Mesendoderm (in vitro differentiated cells): ENCODE measurements at regions not wholly inside any gene's neighbourhood (a gene's known extent, or its start where the extent isn't known, plus 50 kb on each side); places are given as distances from the start of the nearest gene placed in this dataset.

Source experiments
- DNase-seq: peaks from one replicate; pipeline ENCODE4 v3.0.0; 2013
- H2AK5ac ChIP-seq: 2 replicates; pipeline ENCODE4 v1.6.1; 2013; ENCODE audit warnings: low read length, inconsistent platforms
- H2BK120ac ChIP-seq: 2 replicates; pipeline ENCODE4 v1.6.1; 2013; ENCODE audit warnings: low read depth, mild to moderate bottlenecking, low read length, moderate library complexity, mixed read lengths
- H2BK15ac ChIP-seq: replicated peaks from 2 replicates; pipeline ENCODE4 v1.6.1; 2013; ENCODE audit warnings: low read depth, mild to moderate bottlenecking, moderate library complexity
- H2BK5ac ChIP-seq: 2 replicates; pipeline ENCODE4 v1.6.1; 2013; ENCODE audit warnings: low read length, inconsistent platforms
- H3K18ac ChIP-seq: 2 replicates; pipeline ENCODE4 v1.6.1; 2013; ENCODE audit warnings: mild to moderate bottlenecking, low read length, mixed read lengths
- H3K23ac ChIP-seq: one replicate; pipeline ENCODE4 v1.6.1; 2013; ENCODE audit warnings: low read length
- H3K27ac ChIP-seq: 2 replicates; pipeline ENCODE4 v1.5.1; 2013; ENCODE audit warnings: low read depth, mild to moderate bottlenecking, inconsistent platforms, low read length, moderate library complexity
- H3K27me3 ChIP-seq: 2 replicates; pipeline ENCODE4 v1.6.1; 2013; ENCODE audit warnings: low read length, control low read depth, mild to moderate bottlenecking, inconsistent platforms; ENCODE audit not compliant: insufficient read depth, poor library complexity
- H3K36me3 ChIP-seq: 2 replicates; pipeline ENCODE4 v1.6.1; 2013; ENCODE audit warnings: low read length, inconsistent platforms; ENCODE audit not compliant: control insufficient read depth, insufficient read depth
- H3K4ac ChIP-seq: one replicate; pipeline ENCODE4 v1.6.1; 2013; ENCODE audit warnings: low read depth, mild to moderate bottlenecking, low read length, moderate library complexity
- H3K4me1 ChIP-seq: 2 replicates; pipeline ENCODE4 v1.6.1; 2013; ENCODE audit warnings: low read depth, low read length, inconsistent platforms; ENCODE audit not compliant: control insufficient read depth
- H3K4me2 ChIP-seq: 2 replicates; pipeline ENCODE4 v1.6.1; 2013; ENCODE audit warnings: low read length
- H3K4me3 ChIP-seq: 2 replicates; pipeline ENCODE4 v1.5.1; 2013; ENCODE audit warnings: mild to moderate bottlenecking, low read length
- H3K56ac ChIP-seq: one replicate; pipeline ENCODE4 v1.6.1; 2013; ENCODE audit warnings: low read length
- H3K79me1 ChIP-seq: 2 replicates; pipeline ENCODE4 v1.6.1; 2013; ENCODE audit warnings: low read length, inconsistent platforms
- H3K79me2 ChIP-seq: 2 replicates; pipeline ENCODE4 v1.6.1; 2013; ENCODE audit warnings: mild to moderate bottlenecking, low read length; ENCODE audit not compliant: control insufficient read depth, insufficient read depth
- H3K9ac ChIP-seq: 2 replicates; pipeline ENCODE4 v1.6.1; 2013; ENCODE audit warnings: low read length, inconsistent platforms
- H4K5ac ChIP-seq: one replicate; pipeline ENCODE4 v1.6.1; 2013; ENCODE audit warnings: low read length
- H4K8ac ChIP-seq: one replicate; pipeline ENCODE4 v1.6.1; 2013; ENCODE audit warnings: low read depth, mild to moderate bottlenecking, control low read depth, low read length, moderate library complexity
- WGBS: extraction: QIAGEN DNeasy Blood & Tissue Kit; methylation state at CpG from one replicate; pipeline ENCODE4 v1.1.7; 2013; ENCODE audit warnings: low lambda C conversion rate, missing lambda C conversion rate; ENCODE audit not compliant: insufficient coverage; ENCODE audit errors: extremely low coverage; 5-methylcytosine and 5-hydroxymethylcytosine counted together

DNA sequence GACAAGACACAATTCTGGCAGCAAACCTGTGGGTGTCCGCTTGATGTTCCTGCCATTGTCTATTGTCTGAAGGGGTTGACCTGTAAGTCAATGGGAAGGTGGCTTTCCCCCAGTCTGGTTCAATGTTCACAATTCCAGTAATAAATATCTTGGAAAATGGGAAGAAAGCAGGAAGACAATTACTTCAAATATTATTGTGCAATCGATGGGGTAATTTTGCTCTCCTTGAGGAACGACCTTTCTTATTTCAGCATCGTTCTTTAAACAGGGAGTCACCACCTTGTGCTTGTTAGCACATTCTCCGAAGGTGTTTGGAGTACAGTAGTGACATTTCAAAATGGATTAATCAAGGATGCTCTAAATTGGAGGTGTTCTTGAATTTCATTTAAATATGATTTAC, 136.9 kb downstream of the BTBD3 start:
- Histone ChIP-seq H2BK120ac (no peak overlapping the region), H4K5ac (no peak overlapping the region), H3K4ac (no peak overlapping the region), H3K9ac (no peak overlapping the region), H3K79me2 (no peaks in the 10 kb centered on the region), H3K18ac (no peak overlapping the region), H3K4me2 (no peak overlapping the region), H2AK5ac (no peak overlapping the region), H3K4me1 (no peaks in the 10 kb centered on the region), H3K79me1 (no peaks in the 10 kb centered on the region), H3K36me3 (no peaks in the 10 kb centered on the region), H3K27ac (no peak overlapping the region), H3K27me3 (no peaks in the 10 kb centered on the region), H4K8ac (no peak overlapping the region), H3K23ac (no peak overlapping the region), H3K56ac (no peak overlapping the region), H2BK15ac (peak overlapping the region; percentile 37), H3K4me3 (no peak overlapping the region), H2BK5ac (no peak overlapping the region)
- DNase-seq, result no peak
- no CpG with 5 or more reads among the region's 5 CpGs for WGBS

DNA sequence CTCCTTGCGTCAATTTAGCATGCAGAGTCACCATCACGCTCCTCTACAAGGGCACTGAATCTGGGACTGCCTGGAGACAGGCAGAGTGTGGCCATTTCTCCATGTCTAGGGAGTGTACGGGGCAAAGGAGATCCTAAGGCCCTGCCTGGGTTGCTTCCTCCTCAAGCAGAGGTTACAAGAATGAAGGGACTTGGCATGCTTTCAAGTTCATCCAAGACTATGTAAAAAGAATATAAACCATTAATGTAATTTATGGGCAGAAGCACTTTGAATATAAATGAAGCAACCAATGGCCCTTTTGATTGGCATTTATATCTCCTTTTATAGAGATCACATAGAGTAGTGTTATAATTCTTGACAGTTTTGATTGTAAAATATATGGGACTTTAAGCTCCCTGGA, 137.5 kb downstream of the BTBD3 start:
- Histone ChIP-seq H3K27ac (no peak overlapping the region), H3K4me3 (no peak overlapping the region), H3K56ac (no peak overlapping the region), H3K4me2 (no peak overlapping the region), H3K4me1 (no peaks in the 10 kb centered on the region), H3K79me2 (no peaks in the 10 kb centered on the region), H4K8ac (no peak overlapping the region), H3K4ac (no peak overlapping the region), H3K79me1 (no peaks in the 10 kb centered on the region), H3K27me3 (no peaks in the 10 kb centered on the region), H3K23ac (no peak overlapping the region), H3K9ac (no peak overlapping the region), H2AK5ac (no peak overlapping the region), H4K5ac (no peak overlapping the region), H3K36me3 (no peaks in the 10 kb centered on the region), H3K18ac (no peak overlapping the region), H2BK120ac (no peak overlapping the region), H2BK15ac (no peak overlapping the region), H2BK5ac (no peak overlapping the region)
- WGBS, result no CpG with 5 or more reads among the region's 3 CpGs
- no peak for DNase-seq

DNA sequence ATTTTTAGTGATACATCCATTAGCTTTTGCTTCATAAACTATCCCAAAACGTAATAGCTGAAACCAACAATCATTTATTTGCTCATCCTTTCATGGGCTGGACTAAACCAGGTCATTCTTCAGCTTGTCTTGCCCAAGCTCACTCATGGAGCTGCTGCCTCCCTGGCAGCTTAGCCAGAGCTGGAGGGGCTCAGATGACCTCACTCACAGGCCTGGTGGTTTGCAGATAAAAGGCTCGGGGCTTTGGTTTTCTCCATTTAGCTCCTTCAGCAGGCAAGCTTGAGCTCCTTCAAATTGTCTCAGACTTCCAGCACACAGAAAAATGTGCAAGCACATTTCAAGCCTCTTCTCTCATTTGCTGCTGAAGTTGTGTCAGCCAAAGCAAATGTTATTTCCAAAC, 139.1 kb downstream of the BTBD3 start:
- H3K56ac ChIP-seq, result no peak overlapping the region
- H2BK15ac ChIP-seq, result no peak overlapping the region
- H3K79me2 ChIP-seq, result no peaks in the 10 kb centered on the region
- no peak overlapping the region for H2BK5ac ChIP-seq
- H3K79me1 ChIP-seq, result no peaks in the 10 kb centered on the region
- H3K27ac ChIP-seq, result no peak overlapping the region
- H2BK120ac ChIP-seq, result no peak overlapping the region
- H3K36me3 ChIP-seq, result no peaks in the 10 kb centered on the region
- H3K4me3 ChIP-seq, result no peak overlapping the region
- WGBS, result no CpG with 5 or more reads among the region's 2 CpGs
- H3K23ac ChIP-seq, result no peak overlapping the region
- no peak overlapping the region for H3K18ac ChIP-seq
- H4K8ac ChIP-seq, result no peak overlapping the region
- no peak overlapping the region for H3K9ac ChIP-seq
- peak; percentile 63 for DNase-seq
- no peak overlapping the region for H2AK5ac ChIP-seq
- no peak overlapping the region for H3K4ac ChIP-seq
- no peak overlapping the region for H3K4me2 ChIP-seq
- H3K4me1 ChIP-seq, result no peaks in the 10 kb centered on the region
- no peak overlapping the region for H4K5ac ChIP-seq
- no peaks in the 10 kb centered on the region for H3K27me3 ChIP-seq

DNA sequence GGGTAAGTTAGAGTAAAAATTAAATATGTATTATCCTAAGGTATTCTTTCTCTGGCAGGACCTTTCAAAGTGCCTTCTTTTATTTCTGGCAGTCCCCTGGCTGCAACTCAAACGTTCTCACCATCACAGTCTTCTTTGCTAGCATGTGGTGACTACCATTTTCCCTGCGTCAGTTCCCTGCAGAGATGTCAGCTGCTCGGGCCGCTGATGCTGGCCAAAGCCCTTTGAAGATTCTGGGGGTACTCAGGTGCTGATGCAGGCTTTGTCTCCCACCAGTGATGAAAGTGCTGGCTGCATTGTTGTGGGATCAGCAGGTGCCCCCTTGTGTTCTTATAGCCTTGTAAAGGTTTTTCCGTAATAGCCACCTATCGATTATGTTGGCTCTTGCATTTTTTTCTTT, 140.1 kb downstream of the BTBD3 start:
- Histone ChIP-seq H3K4me1 (no peaks in the 10 kb centered on the region), H3K4ac (no peak overlapping the region), H3K4me3 (no peak overlapping the region), H3K4me2 (no peak overlapping the region), H3K9ac (no peak overlapping the region), H3K56ac (no peak overlapping the region), H2AK5ac (no peak overlapping the region), H3K23ac (no peak overlapping the region), H4K8ac (no peak overlapping the region), H2BK15ac (no peak overlapping the region), H3K27me3 (no peaks in the 10 kb centered on the region), H4K5ac (no peak overlapping the region), H3K79me2 (no peaks in the 10 kb centered on the region), H3K18ac (no peak overlapping the region), H2BK5ac (no peak overlapping the region), H2BK120ac (no peak overlapping the region), H3K36me3 (no peaks in the 10 kb centered on the region), H3K79me1 (no peaks in the 10 kb centered on the region), H3K27ac (no peak overlapping the region)
- no peak for DNase-seq
- no CpG with 5 or more reads among the region's 6 CpGs for WGBS

DNA sequence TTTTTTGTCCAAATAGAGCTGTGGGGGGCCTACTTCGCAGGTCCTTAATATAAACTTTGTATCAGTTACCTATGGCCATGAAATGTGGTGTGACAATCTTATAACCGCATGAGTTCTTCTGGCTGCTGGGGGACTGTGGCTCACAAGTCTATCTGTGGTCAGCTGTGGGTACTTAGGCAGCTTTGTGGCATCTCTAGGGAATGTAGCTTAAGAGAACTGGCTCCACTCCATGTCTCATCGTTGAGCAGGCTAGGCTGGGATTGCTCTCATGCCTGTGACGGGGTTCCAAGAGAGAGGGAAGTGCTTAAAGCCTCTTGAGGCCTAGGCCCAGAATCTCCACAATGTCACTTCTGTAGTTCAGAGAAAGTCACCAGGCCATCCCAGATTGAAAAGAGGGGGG, 140.5 kb downstream of the BTBD3 start:
- Histone ChIP-seq H3K4me3 (no peak overlapping the region), H3K4me2 (no peak overlapping the region), H2BK120ac (no peak overlapping the region), H4K5ac (no peak overlapping the region), H3K4ac (no peak overlapping the region), H3K4me1 (no peaks in the 10 kb centered on the region), H3K79me2 (no peaks in the 10 kb centered on the region), H3K56ac (no peak overlapping the region), H2AK5ac (no peak overlapping the region), H3K27me3 (no peaks in the 10 kb centered on the region), H3K79me1 (no peaks in the 10 kb centered on the region), H3K36me3 (no peaks in the 10 kb centered on the region), H2BK5ac (no peak overlapping the region), H3K9ac (no peak overlapping the region), H3K18ac (no peak overlapping the region), H2BK15ac (no peak overlapping the region), H3K23ac (no peak overlapping the region), H4K8ac (no peak overlapping the region), H3K27ac (no peak overlapping the region)
- DNase-seq, result no peak
- no CpG with 5 or more reads among the region's 4 CpGs for WGBS

DNA sequence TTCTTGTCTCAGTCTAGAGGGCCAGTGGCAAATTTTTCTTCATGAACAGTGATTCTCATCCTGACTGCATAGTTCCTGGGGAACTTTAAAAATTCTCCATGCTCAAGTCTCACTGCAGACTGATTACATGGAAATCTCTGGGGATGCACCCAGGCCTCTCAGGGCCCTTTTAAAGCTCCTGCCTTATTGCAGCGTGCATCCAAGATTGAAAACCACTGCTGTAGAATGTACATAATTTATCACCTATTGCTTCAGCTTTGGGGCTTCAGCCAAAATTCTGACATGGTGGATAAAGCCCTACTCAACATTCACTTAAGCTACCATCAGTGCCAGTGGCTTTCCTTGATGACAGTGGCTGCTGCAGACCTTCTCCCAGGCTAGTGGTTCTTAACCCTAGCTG, 143.8 kb downstream of the BTBD3 start:
- no CpG with 5 or more reads among the region's 1 CpG for WGBS
- Histone ChIP-seq H3K79me1 (no peaks in the 10 kb centered on the region), H3K79me2 (no peaks in the 10 kb centered on the region)

More for the DNA sequence above, 143.8 kb downstream of the BTBD3 start:
- Histone ChIP-seq H3K9ac (no peak overlapping the region), H3K23ac (no peak overlapping the region), H3K36me3 (no peaks in the 10 kb centered on the region), H2BK5ac (no peak overlapping the region), H3K4me3 (no peak overlapping the region), H3K27ac (no peak overlapping the region), H3K18ac (no peak overlapping the region), H3K4me2 (no peak overlapping the region), H3K27me3 (no peaks in the 10 kb centered on the region), H2AK5ac (no peak overlapping the region), H3K4me1 (no peaks in the 10 kb centered on the region), H2BK120ac (no peak overlapping the region), H2BK15ac (no peak overlapping the region), H3K4ac (no peak overlapping the region), H4K8ac (no peak overlapping the region), H4K5ac (no peak overlapping the region), H3K56ac (no peak overlapping the region)
- no peak for DNase-seq
